ENCODE measurements at regions not wholly inside any gene's neighbourhood (a gene's known extent, or its start where the extent isn't known, plus 50 kb on each side); places are given as distances from the start of the nearest gene placed in this dataset.
"Not testable (repeated sequence)": the region's sequence is repeated elsewhere in the genome, so short reads cannot be mapped to it uniquely, and the experiment has no call there.

GRCh38 chr15:94858920-94859319 lies 627.6 kb downstream of the MCTP2 start:
- no peak for TF ChIP-seq CTCF (IDR thresholded peaks at IDR 0.05; ENCODE audit: partially characterized antibody, unreplicated experiment)
- Mint-ChIP-seq H3K9me3 (ENCODE audit: unreplicated experiment) (peaks cover 9% of the 10 kb centered on the region), H3K36me3 (ENCODE audit: unreplicated experiment) (peaks cover 9% of the 10 kb centered on the region), H3K27ac (ENCODE audit: unreplicated experiment) (no peak overlapping the region), H3K4me3 (ENCODE audit: unreplicated experiment) (no peak overlapping the region), H3K4me1 (ENCODE audit: low read depth, unreplicated experiment) (peaks cover 13% of the 10 kb centered on the region), H3K27me3 (ENCODE audit: unreplicated experiment) (no peaks in the 10 kb centered on the region)
- no peak for DNase-seq

DNA sequence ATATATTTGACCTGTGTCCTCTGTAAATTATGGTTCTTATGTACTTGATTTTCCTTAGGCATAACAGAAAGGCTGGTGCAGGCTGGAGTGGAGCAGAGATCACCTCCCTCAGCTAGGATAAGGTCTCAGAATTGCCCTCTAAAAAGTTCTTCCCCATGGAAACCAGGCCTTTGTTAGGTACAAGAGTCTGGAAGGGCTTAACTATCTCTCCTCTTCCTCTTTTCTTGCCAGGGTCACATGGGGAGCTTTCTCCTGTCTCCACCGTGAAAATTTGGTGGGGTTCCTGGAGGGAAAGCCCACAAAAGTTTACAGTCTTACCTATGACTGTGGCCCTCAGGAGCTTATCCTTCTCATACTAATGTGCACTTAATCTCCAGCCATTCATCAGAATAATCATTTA lies 633.2 kb downstream of the MCTP2 start:
- Mint-ChIP-seq H3K9me3 (ENCODE audit: unreplicated experiment) (no peaks in the 10 kb centered on the region), H3K4me3 (ENCODE audit: unreplicated experiment) (no peak overlapping the region), H3K4me1 (ENCODE audit: low read depth, unreplicated experiment) (no peaks in the 10 kb centered on the region), H3K27ac (ENCODE audit: unreplicated experiment) (no peak overlapping the region), H3K27me3 (ENCODE audit: unreplicated experiment) (no peaks in the 10 kb centered on the region), H3K36me3 (ENCODE audit: unreplicated experiment) (peaks cover 13% of the 10 kb centered on the region)
- DNase-seq = no peak
- TF ChIP-seq CTCF (IDR thresholded peaks at IDR 0.05; ENCODE audit: partially characterized antibody, unreplicated experiment) = no peak

DNA sequence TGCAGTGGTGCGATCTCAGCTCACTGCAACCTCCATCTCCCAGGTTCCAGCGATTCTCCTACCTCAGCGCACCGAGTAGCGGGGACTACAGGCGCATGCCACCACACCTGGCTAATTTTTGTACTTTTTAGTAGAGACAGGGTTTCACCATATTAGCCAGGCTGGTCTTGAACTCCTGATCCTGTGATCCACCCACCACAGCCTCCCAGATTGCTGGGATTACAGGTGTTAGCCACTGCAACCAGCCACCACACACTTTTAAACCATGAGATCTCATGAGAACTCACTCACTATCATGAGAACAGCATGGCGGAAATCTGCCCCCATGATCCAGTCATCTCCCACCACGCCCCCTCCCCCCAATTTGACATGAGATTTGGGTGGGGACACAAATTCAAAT lies 636.9 kb downstream of the MCTP2 start:
- not testable (repeated sequence) for DNase-seq; H3K9me3 Mint-ChIP-seq (ENCODE audit: unreplicated experiment); H3K4me1 Mint-ChIP-seq (ENCODE audit: low read depth, unreplicated experiment); H3K27me3 Mint-ChIP-seq (ENCODE audit: unreplicated experiment); H3K4me3 Mint-ChIP-seq (ENCODE audit: unreplicated experiment); H3K27ac Mint-ChIP-seq (ENCODE audit: unreplicated experiment)
- peaks cover 19% of the 10 kb centered on the region for H3K36me3 Mint-ChIP-seq (ENCODE audit: unreplicated experiment)

GRCh38 chr15:94875550-94875949 lies 644.2 kb downstream of the MCTP2 start:
- peaks cover 3% of the 10 kb centered on the region for H3K27me3 Mint-ChIP-seq (ENCODE audit: unreplicated experiment)

DNA sequence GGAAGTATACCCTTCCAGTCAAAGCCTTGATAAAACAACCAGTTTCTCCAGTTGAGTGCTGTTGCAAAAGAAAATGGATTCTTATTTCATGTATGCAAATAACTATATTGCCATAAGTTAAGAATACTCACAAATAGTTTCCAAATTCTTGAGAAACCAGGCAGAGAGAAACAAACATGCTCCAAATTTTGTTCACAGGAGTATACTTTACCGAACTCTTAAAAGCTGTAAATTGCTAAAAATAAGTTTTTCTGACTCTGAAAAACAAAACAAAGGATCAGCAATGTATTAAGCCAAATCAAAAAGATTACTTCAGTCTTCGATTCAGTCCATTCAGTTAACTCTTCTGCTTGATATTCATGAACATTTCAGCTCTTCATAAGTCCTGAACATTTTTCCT lies 646.5 kb downstream of the MCTP2 start:
- Mint-ChIP-seq H3K4me3 (ENCODE audit: unreplicated experiment) (no peak overlapping the region), H3K4me1 (ENCODE audit: low read depth, unreplicated experiment) (no peaks in the 10 kb centered on the region), H3K36me3 (ENCODE audit: unreplicated experiment) (peaks cover 4% of the 10 kb centered on the region), H3K9me3 (ENCODE audit: unreplicated experiment) (peaks cover 5% of the 10 kb centered on the region), H3K27ac (ENCODE audit: unreplicated experiment) (no peak overlapping the region), H3K27me3 (ENCODE audit: unreplicated experiment) (peaks cover 2% of the 10 kb centered on the region)
- no peak for TF ChIP-seq CTCF (IDR thresholded peaks at IDR 0.05; ENCODE audit: partially characterized antibody, unreplicated experiment)
- no peak for DNase-seq

More at GRCh38 chr15:94875550-94875949, 644.2 kb downstream of the MCTP2 start:
- Mint-ChIP-seq H3K4me1 (ENCODE audit: low read depth, unreplicated experiment) (no peaks in the 10 kb centered on the region), H3K27ac (ENCODE audit: unreplicated experiment) (no peak overlapping the region), H3K4me3 (ENCODE audit: unreplicated experiment) (no peak overlapping the region), H3K36me3 (ENCODE audit: unreplicated experiment) (peaks cover 12% of the 10 kb centered on the region), H3K9me3 (ENCODE audit: unreplicated experiment) (peaks cover 3% of the 10 kb centered on the region)
- no peak for TF ChIP-seq CTCF (IDR thresholded peaks at IDR 0.05; ENCODE audit: partially characterized antibody, unreplicated experiment)
- DNase-seq = no peak

Data from glutamatergic neuron (in vitro differentiated cells).